ENCODE measurements at regions not wholly inside any gene's neighbourhood (a gene's known extent, or its start where the extent isn't known, plus 50 kb on each side); places are given as distances from the start of the nearest gene placed in this dataset.

GRCh38 chr10:78755063-78755701 lies 313.6 kb upstream of the ZMIZ1 start:
- DNase-seq (ENCODE audit: low read depth in 2 of 2): no peak

- DNase-seq (ENCODE audit: low read depth in 2 of 2): no peak
Observed at GRCh38 chr10:78755877-78756455, 312.8 kb upstream of the ZMIZ1 start.

- DNase-seq (ENCODE audit: low read depth in 2 of 2): no peak
Observed at GRCh38 chr10:78756604-78757343, 312.0 kb upstream of the ZMIZ1 start.

GRCh38 chr10:78757344-78757925 lies 311.3 kb upstream of the ZMIZ1 start:
- DNase-seq (ENCODE audit: low read depth in 2 of 2): no peak

- DNase-seq (ENCODE audit: low read depth in 2 of 2): no peak
Observed at GRCh38 chr10:78758176-78758575, 310.6 kb upstream of the ZMIZ1 start.

GRCh38 chr10:78759456-78760120 lies 309.2 kb upstream of the ZMIZ1 start:
- no peak for DNase-seq (ENCODE audit: low read depth in 2 of 2)

GRCh38 chr10:78760463-78761310 lies 308.1 kb upstream of the ZMIZ1 start:
- no peak for DNase-seq (ENCODE audit: low read depth in 2 of 2)

GRCh38 chr10:78761311-78761781 lies 307.4 kb upstream of the ZMIZ1 start:
- DNase-seq (ENCODE audit: low read depth in 2 of 2): no peak

- no peak for DNase-seq (ENCODE audit: low read depth in 2 of 2)
Observed at GRCh38 chr10:78762086-78762630, 306.6 kb upstream of the ZMIZ1 start.

- DNase-seq (ENCODE audit: low read depth in 2 of 2): no peak
Observed at GRCh38 chr10:78763234-78763633, 305.5 kb upstream of the ZMIZ1 start.

GRCh38 chr10:78763651-78764395 lies 304.9 kb upstream of the ZMIZ1 start:
- no peak for DNase-seq (ENCODE audit: low read depth in 2 of 2)

- DNase-seq (ENCODE audit: low read depth in 2 of 2): no peak
Observed at GRCh38 chr10:78764436-78764835, 304.3 kb upstream of the ZMIZ1 start.

- DNase-seq (ENCODE audit: low read depth in 2 of 2): no peak
Observed at GRCh38 chr10:78764846-78765430, 303.8 kb upstream of the ZMIZ1 start.

- no peak for DNase-seq (ENCODE audit: low read depth in 2 of 2)
Observed at GRCh38 chr10:78765726-78766335, 302.9 kb upstream of the ZMIZ1 start.

- no peak for DNase-seq (ENCODE audit: low read depth in 2 of 2)
Observed at GRCh38 chr10:78766603-78767002, 302.2 kb upstream of the ZMIZ1 start.

- no peak for DNase-seq (ENCODE audit: low read depth in 2 of 2)
Observed at GRCh38 chr10:78768041-78768835, 300.5 kb upstream of the ZMIZ1 start.

GRCh38 chr10:78768876-78769275 lies 299.9 kb upstream of the ZMIZ1 start:
- DNase-seq (ENCODE audit: low read depth in 2 of 2): no peak

- no peak for DNase-seq (ENCODE audit: low read depth in 2 of 2)
Observed at GRCh38 chr10:78769526-78769925, 299.2 kb upstream of the ZMIZ1 start.

All from stimulated activated CD8-positive, alpha-beta memory T cell treated with anti-CD3 and anti-CD28 coated beads, Interleukin-2, amount 100 ng/mL, for 1 hour (primary cell).